ENCODE measurements at regions not wholly inside any gene's neighbourhood (a gene's known extent, or its start where the extent isn't known, plus 50 kb on each side); places are given as distances from the start of the nearest gene placed in this dataset.
A peak's percentile ranks its signal among the peaks of the same experiment; 100 is the strongest.

DNA sequence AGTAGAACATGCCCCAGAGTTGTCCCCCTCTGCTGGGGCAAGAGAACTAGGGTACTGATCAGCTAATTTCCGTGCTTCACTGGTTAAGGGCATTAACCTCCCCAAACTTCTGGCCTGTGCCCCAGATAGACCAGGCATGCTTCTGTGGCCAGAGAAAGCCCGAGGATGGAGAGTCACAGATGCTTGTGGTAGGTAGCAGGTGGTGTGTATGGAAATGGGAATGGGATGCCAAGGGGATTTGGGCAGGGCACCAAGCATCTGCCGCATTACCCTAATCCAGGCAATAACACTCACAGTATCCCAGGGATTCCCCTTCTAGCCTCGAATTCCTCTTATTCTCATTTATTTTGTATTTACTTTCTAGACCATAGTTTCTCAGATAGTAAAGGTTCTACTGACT lies 124.8 kb upstream of the KLF12 start:
- DNase-seq, result no peak
- intact Hi-C loops (cut with DNase I; ENCODE audit: low total_unique reads), result no loop called here

DNA sequence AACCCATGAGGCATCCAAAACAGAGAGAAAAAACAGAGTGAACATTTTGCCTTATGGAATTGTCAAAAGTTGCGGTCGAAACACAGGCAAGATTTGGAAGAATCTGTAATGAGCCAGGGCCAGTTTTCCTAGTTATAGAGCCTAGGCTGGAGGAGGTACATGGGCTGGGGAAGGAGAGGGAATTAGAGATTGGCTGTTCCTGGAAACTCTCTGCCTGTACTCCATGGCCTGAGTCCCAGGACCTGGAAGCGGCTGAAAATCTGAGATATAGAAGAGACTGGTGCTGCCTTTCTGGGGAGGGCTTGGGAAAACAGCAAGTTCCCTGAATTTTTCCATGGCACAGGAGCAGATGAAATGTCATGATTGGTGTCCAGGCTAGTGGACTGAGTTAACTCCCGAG lies 122.8 kb upstream of the KLF12 start:
- intact Hi-C loops (cut with DNase I; ENCODE audit: low total_unique reads), result no loop called here
- TF ChIP-seq, protein P1, sequence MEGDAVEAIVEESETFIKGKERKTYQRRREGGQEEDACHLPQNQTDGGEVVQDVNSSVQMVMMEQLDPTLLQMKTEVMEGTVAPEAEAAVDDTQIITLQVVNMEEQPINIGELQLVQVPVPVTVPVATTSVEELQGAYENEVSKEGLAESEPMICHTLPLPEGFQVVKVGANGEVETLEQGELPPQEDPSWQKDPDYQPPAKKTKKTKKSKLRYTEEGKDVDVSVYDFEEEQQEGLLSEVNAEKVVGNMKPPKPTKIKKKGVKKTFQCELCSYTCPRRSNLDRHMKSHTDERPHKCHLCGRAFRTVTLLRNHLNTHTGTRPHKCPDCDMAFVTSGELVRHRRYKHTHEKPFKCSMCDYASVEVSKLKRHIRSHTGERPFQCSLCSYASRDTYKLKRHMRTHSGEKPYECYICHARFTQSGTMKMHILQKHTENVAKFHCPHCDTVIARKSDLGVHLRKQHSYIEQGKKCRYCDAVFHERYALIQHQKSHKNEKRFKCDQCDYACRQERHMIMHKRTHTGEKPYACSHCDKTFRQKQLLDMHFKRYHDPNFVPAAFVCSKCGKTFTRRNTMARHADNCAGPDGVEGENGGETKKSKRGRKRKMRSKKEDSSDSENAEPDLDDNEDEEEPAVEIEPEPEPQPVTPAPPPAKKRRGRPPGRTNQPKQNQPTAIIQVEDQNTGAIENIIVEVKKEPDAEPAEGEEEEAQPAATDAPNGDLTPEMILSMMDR (IDR thresholded peaks at IDR 0.05 in 8 of 11, conservative IDR thresholded peaks at IDR 0.05 in 3 of 11), result no peak
- no peak for TF ChIP-seq POLR2AphosphoS5 (IDR thresholded peaks at IDR 0.05)
- no peak for TF ChIP-seq POLR2A (IDR thresholded peaks at IDR 0.05)
- Histone ChIP-seq H3K9me3 (no peaks in the 10 kb centered on the region), H3K27ac (no peak overlapping the region), H3K4me3 (no peak overlapping the region), H3K4me1 (peaks cover 0 to 40% (median 0%) of the 10 kb centered on the region in 6 donors), H3K36me3 (no peaks in the 10 kb centered on the region), H3K27me3 (replicated peaks in 1 of 7) (no peaks in the 10 kb centered on the region)
- WGBS, 5 donors, result 90 to 96% (median 92%) methylated on average over 4 of the region's 4 CpGs
- DNase-seq, result no peak

More for the DNA sequence above, 124.8 kb upstream of the KLF12 start:
- Histone ChIP-seq H3K4me1 (peaks cover 0 to 21% (median 0%) of the 10 kb centered on the region in 6 donors), H3K4me3 (no peak overlapping the region), H3K27me3 (replicated peaks in 1 of 7) (no peaks in the 10 kb centered on the region), H3K27ac (no peak overlapping the region), H3K36me3 (no peaks in the 10 kb centered on the region), H3K9me3 (peaks cover 0 to 8% (median 6%) of the 10 kb centered on the region in 8 donors)
- TF ChIP-seq POLR2AphosphoS5 (IDR thresholded peaks at IDR 0.05), result no peak
- TF ChIP-seq, protein P1 (IDR thresholded peaks at IDR 0.05 in 8 of 11, conservative IDR thresholded peaks at IDR 0.05 in 3 of 11), result no peak
- no peak for TF ChIP-seq POLR2A (IDR thresholded peaks at IDR 0.05)
- 72 to 93% (median 85%) methylated on average over 4 of the region's 4 CpGs for WGBS, 5 donors

DNA sequence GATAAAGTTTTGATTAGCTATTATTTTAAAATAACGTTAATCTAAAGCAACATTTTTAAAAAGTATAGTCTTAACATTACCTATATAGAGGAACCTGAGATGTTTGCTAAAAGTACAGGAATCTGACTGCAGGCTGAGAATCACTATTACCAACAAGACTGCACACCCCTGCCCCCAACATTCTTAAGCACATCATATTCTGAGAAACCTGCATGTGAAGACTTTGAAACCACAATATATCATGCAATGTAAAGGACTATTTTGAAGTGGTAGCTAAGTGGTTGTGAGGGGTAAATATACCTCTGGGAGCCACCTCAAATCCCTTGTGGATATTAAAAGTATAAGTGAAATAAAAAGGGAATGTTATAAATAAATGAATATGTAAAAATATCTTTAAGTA lies 119.0 kb upstream of the KLF12 start:
- Histone ChIP-seq H3K4me3 (no peak overlapping the region), H3K27me3 (replicated peaks in 1 of 7) (no peaks in the 10 kb centered on the region), H3K9me3 (peaks cover 0 to 6% (median 0%) of the 10 kb centered on the region in 8 donors), H3K4me1 (peaks cover 0 to 39% (median 2%) of the 10 kb centered on the region in 6 donors), H3K27ac (no peak overlapping the region), H3K36me3 (no peaks in the 10 kb centered on the region)
- TF ChIP-seq, protein P1 (IDR thresholded peaks at IDR 0.05 in 8 of 11, conservative IDR thresholded peaks at IDR 0.05 in 3 of 11), result no peak
- TF ChIP-seq POLR2A (IDR thresholded peaks at IDR 0.05) (no peak), POLR2AphosphoS5 (IDR thresholded peaks at IDR 0.05) (no peak)
- intact Hi-C loops (cut with DNase I; ENCODE audit: low total_unique reads), result no loop called here
- no peak for DNase-seq
- WGBS, 5 donors, result 34 to 89% (median 43%) methylated on average over 1 of the region's 1 CpG

DNA sequence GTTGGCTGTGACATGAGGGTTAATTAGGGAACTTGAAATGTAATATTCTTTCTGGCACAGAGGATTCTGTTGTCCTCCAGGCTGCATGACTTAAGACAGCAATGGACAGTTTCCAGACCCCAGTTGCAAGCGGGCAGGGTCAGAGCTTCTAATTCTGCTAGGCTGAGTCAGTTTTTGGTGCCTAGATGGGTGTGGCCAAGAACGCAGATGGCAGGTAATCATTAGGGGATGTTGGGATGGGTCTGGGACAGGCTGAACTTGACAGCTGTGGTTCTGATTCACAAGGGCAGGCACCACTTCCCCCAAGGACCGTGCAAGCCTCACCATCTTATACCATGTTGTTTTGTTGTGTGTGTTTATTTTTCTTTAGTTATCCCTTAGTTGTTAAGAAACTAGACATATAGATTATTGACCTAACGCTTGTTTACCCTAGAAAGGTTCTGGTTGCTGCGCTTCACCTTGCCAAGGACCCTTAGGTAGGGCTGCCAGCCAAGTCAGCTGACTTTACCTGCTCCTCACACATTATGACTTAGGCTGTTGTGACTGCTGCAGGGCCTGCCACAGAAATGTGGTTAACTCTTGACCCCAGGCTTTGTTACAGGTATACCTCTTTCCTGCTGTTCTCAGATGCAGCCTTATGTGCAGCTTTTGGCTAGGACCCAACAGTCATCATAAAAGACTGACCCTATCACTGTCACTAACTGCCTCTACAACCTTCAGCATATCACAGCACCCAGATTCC lies 117.7 kb upstream of the KLF12 start:
- peak overlapping the region in 2 of 8 donors; percentile 26 to 58 for H3K27ac ChIP-seq
- peaks cover 0 to 30% (median 2%) of the 10 kb centered on the region in 6 donors for H3K4me1 ChIP-seq
- H3K36me3 ChIP-seq, result no peaks in the 10 kb centered on the region
- no peaks in the 10 kb centered on the region for H3K27me3 ChIP-seq (replicated peaks in 1 of 7)
- intact Hi-C loops (cut with DNase I; ENCODE audit: low total_unique reads), result no loop called here
- no peak overlapping the region for H3K4me3 ChIP-seq
- TF ChIP-seq, protein P1 (IDR thresholded peaks at IDR 0.05 in 8 of 11, conservative IDR thresholded peaks at IDR 0.05 in 3 of 11), result no peak
- no peak for TF ChIP-seq POLR2A (IDR thresholded peaks at IDR 0.05)
- TF ChIP-seq POLR2AphosphoS5 (IDR thresholded peaks at IDR 0.05), result no peak
- no peak for DNase-seq
- peaks cover 0 to 7% (median 0%) of the 10 kb centered on the region in 8 donors for H3K9me3 ChIP-seq
- WGBS, 5 donors, result 80 to 85% (median 85%) methylated on average over 5 of the region's 5 CpGs

All from spleen (tissue), 11 donors.